ENCODE measurements at regions not wholly inside any gene's neighbourhood (a gene's known extent, or its start where the extent isn't known, plus 50 kb on each side); places are given as distances from the start of the nearest gene placed in this dataset.

DNA sequence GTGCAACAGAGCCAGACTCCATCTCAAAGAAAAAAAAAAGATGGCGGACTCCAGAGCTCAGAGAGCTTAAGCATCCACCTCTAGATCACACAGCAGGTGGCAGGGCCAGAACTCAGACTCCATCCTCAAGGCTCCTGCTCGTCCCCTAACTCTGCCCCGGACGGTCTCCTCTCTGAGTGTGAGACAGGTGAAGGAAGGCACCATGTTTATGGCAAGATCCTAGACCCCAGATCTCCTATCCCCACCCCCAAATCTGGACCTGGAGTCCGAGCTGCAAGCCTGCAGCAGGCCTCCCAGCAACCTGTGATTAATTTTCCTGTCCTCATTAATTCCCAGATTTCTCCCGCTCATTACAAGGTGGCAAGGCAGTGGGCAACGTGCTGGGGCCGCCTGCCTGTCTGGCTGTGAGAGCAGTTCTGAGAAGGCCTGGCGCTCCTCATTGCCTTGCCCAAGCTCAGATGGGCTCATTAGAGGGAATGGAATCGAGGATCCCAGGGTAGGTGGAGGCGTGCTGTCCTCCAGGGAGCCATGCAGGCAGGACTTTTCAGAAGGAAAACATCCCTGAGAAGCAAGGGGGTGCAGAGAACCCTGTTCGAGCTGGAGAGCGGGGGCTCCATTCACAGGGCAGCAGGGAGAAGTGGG is 296.6 kb upstream of the RTL1 start:
- TF ChIP-seq, protein P1, sequence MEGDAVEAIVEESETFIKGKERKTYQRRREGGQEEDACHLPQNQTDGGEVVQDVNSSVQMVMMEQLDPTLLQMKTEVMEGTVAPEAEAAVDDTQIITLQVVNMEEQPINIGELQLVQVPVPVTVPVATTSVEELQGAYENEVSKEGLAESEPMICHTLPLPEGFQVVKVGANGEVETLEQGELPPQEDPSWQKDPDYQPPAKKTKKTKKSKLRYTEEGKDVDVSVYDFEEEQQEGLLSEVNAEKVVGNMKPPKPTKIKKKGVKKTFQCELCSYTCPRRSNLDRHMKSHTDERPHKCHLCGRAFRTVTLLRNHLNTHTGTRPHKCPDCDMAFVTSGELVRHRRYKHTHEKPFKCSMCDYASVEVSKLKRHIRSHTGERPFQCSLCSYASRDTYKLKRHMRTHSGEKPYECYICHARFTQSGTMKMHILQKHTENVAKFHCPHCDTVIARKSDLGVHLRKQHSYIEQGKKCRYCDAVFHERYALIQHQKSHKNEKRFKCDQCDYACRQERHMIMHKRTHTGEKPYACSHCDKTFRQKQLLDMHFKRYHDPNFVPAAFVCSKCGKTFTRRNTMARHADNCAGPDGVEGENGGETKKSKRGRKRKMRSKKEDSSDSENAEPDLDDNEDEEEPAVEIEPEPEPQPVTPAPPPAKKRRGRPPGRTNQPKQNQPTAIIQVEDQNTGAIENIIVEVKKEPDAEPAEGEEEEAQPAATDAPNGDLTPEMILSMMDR (IDR thresholded peaks at IDR 0.05; ENCODE audit: insufficient read depth, low read depth, low read length): no peak
- DNase-seq (ENCODE audit: low read depth): no peak
- H3K4me3 ChIP-seq (ENCODE audit: low read depth, low read length): no peak overlapping the region

GRCh38 chr14:101200650-101201516 is 297.4 kb upstream of the RTL1 start:
- DNase-seq (ENCODE audit: low read depth): no peak
- H3K4me3 ChIP-seq (ENCODE audit: low read depth, low read length): no peak overlapping the region
- TF ChIP-seq, protein P1 (IDR thresholded peaks at IDR 0.05; ENCODE audit: insufficient read depth, low read depth, low read length): no peak

DNA sequence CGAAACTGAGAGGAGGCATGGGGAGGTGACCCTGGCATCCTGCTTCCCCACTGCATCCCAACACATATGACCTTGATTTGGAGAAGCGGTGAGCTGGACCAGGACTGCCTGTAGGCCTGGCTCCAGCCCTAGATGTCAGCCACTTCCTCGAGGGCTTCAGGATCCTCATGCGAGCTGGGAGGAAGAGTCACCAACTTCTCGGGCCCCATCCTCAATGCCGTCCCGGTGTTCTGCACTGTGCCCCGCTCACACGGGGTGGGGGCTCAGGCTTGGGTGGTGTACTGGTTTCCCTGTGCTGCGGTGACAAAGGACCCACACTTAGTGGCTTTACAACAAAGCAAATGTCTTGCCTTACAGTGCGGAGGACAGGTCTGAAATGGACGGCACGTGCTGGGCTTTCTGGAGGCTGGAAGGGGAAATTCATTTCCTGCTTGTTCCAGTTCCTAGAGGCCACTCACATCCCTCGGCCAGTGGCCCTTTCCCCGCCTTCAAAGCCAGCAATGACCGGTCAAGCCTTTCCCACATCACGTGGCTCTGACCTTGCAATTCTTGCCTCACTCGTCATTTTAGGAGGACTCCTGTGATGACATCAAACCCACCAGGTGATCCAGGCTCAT is 298.1 kb upstream of the RTL1 start:
- TF ChIP-seq, protein P1 (IDR thresholded peaks at IDR 0.05; ENCODE audit: insufficient read depth, low read depth, low read length): no peak
- DNase-seq (ENCODE audit: low read depth): no peak
- no peak overlapping the region for H3K4me3 ChIP-seq (ENCODE audit: low read depth, low read length)

GRCh38 chr14:101202627-101203404 is 299.3 kb upstream of the RTL1 start:
- no peak for DNase-seq (ENCODE audit: low read depth)
- H3K4me3 ChIP-seq (ENCODE audit: low read depth, low read length): no peak overlapping the region
- TF ChIP-seq, protein P1 (IDR thresholded peaks at IDR 0.05; ENCODE audit: insufficient read depth, low read depth, low read length): no peak

GRCh38 chr14:101206556-101206955 is 303.0 kb upstream of the RTL1 start:
- H3K4me3 ChIP-seq (ENCODE audit: low read depth, low read length): no peak overlapping the region
- DNase-seq (ENCODE audit: low read depth): no peak
- TF ChIP-seq, protein P1 (IDR thresholded peaks at IDR 0.05; ENCODE audit: insufficient read depth, low read depth, low read length): no peak

GRCh38 chr14:101207041-101207440 is 303.5 kb upstream of the RTL1 start:
- TF ChIP-seq, protein P1 (IDR thresholded peaks at IDR 0.05; ENCODE audit: insufficient read depth, low read depth, low read length): no peak
- no peak for DNase-seq (ENCODE audit: low read depth)
- H3K4me3 ChIP-seq (ENCODE audit: low read depth, low read length): no peak overlapping the region
